PC-3 (cell line): ENCODE measurements at regions not wholly inside any gene's neighbourhood (a gene's known extent, or its start where the extent isn't known, plus 50 kb on each side); places are given as distances from the start of the nearest gene placed in this dataset.

Experiments used
- ATAC-seq: fragments of 200-7000 bp; cut with Tn5 transposase; 2 replicates; pipeline ENCODE4 v1.9.1; 2020; ENCODE audit warnings: mild to moderate bottlenecking, moderate library complexity
- BruUV-seq: library from RNA; stranded (reverse); fragments of 400-500 nt; replicated peaks from 2 replicates; lab custom pipeline; 2021; lab: Mats Ljungman, UMichigan
- CTCF ChIA-PET: fragments of 300-600 bp; sonication (Branson Sonifier 250); formaldehyde crosslinking; loops from one replicate; lab custom pipeline; 2022; ENCODE audit warnings: antibody characterized with exemption; lab: Charles Lee
- POLR2A ChIA-PET: fragments of 300-600 bp; sonication (Branson Sonifier 250); formaldehyde crosslinking; loops from one replicate; lab custom pipeline; 2022; ENCODE audit warnings: antibody characterized with exemption; ENCODE audit not compliant: unreplicated experiment; lab: Charles Lee
- DNase-seq: peaks from one replicate; pipeline ENCODE4 v3.0.0-alpha.2; 2015
- H2AFZ ChIP-seq: fragments of 300-600 bp; sonication (generic); 2 replicates; pipeline ENCODE4 v1.6.0; 2016; ENCODE audit warnings: antibody characterized with exemption, low read length
- H3F3A ChIP-seq: fragments of 300-600 bp; sonication (generic); one replicate; pipeline ENCODE4 v1.6.0; 2017; ENCODE audit warnings: antibody characterized with exemption, low read length, control low read depth, mild to moderate bottlenecking; ENCODE audit not compliant: unreplicated experiment
- H3K27ac ChIP-seq: fragments of 300-600 bp; sonication (generic); 2 replicates; pipeline ENCODE4 v1.5.1; 2016; ENCODE audit warnings: mild to moderate bottlenecking, low read length
- H3K27me3 ChIP-seq: fragments of 300-600 bp; sonication (generic); 2 replicates; pipeline ENCODE4 v1.6.1; 2016; ENCODE audit warnings: low read length, mixed read lengths
- H3K36me3 ChIP-seq: fragments of 300-600 bp; sonication (generic); 2 replicates; pipeline ENCODE4 v1.6.1; 2016; ENCODE audit warnings: low read depth, mixed run types, low read length, mixed read lengths
- H3K4me1 ChIP-seq: fragments of 300-600 bp; sonication (generic); 2 replicates; pipeline ENCODE4 v1.5.1; 2016; ENCODE audit warnings: low read length; ENCODE audit not compliant: insufficient read depth
- H3K4me2 ChIP-seq: fragments of 300-600 bp; sonication (generic); 2 replicates; pipeline ENCODE4 v1.6.0; 2016; ENCODE audit warnings: low read length
- H3K4me3 ChIP-seq: fragments of 300-600 bp; sonication (generic); 2 replicates; pipeline ENCODE4 v1.5.1; 2016; ENCODE audit warnings: mild to moderate bottlenecking, low read length, mixed read lengths
- H3K79me2 ChIP-seq: fragments of 300-600 bp; sonication (generic); 2 replicates; pipeline ENCODE4 v1.6.1; 2017; ENCODE audit warnings: low read length, mixed read lengths
- H3K9ac ChIP-seq: fragments of 300-600 bp; sonication (generic); 2 replicates; pipeline ENCODE4 v1.6.0; 2016; ENCODE audit warnings: mild to moderate bottlenecking, low read length
- H3K9me2 ChIP-seq: fragments of 300-600 bp; sonication (generic); replicated peaks from 2 replicates; pipeline ENCODE4 v1.6.1; 2016; ENCODE audit warnings: mixed run types, low read length, mixed read lengths
- H3K9me3 ChIP-seq: fragments of 300-600 bp; sonication (generic); 2 replicates; pipeline ENCODE4 v1.6.1; 2016; ENCODE audit warnings: low read length, mixed read lengths
- H4K20me1 ChIP-seq: fragments of 300-600 bp; sonication (generic); 2 replicates; pipeline ENCODE4 v1.6.1; 2016; ENCODE audit warnings: low read length, mixed read lengths
- EZH2 ChIP-seq: fragments of 300-600 bp; sonication (generic); IDR thresholded peaks from one replicate; pipeline ENCODE4 v1.6.1; 2017; ENCODE audit warnings: antibody characterized with exemption, mild to moderate bottlenecking, low read length; ENCODE audit not compliant: unreplicated experiment
- EZH2phosphoT487 ChIP-seq: fragments of 300-600 bp; sonication (generic); IDR thresholded peaks from 2 replicates; pipeline ENCODE4 v1.6.1; 2018; ENCODE audit warnings: mild to moderate bottlenecking, antibody characterized with exemption, low read length, borderline replicate concordance
- intact Hi-C: fragments of 100-400 bp; cut with micrococcal nuclease; formaldehyde crosslinking; loops from 2 replicates; pipeline ENCODE4 v1.9.0; 2023
- TF ChIP-seq, protein P1 (sequence below): fragments of 300-600 bp; sonication (generic); conservative IDR thresholded peaks from 2 replicates; pipeline ENCODE4 v1.5.1; 2017; ENCODE audit warnings: antibody characterized with exemption, low read depth, mild to moderate bottlenecking, low read length

DNA sequence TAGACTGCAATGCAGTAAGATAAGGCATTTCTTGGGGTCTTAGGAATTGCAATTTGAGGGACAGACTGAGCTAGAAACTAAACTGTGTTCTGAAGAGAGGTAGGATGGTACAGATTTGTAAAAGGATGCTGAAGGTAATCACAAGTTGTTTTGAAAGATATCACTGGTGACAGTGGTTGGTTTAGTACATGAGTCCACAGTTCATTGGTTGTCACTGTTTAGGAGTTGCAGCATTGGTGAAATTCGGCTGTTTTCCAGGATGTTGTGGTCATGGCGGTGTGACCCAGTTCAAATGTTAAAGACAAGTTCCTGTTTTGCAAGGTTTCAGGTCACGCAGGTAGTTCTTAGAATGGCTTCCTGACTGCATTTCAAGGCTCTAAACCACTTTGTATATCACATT is 292.8 kb upstream of the B3GALT2 start:
- H3K4me1 ChIP-seq: no peaks in the 10 kb centered on the region
- POLR2A ChIA-PET: no interaction called here
- intact Hi-C loops: no loop called here
- H2AFZ ChIP-seq: no peak overlapping the region
- CTCF ChIA-PET: no interaction called here
- H3K27me3 ChIP-seq: no peaks in the 10 kb centered on the region
- H3K36me3 ChIP-seq: no peaks in the 10 kb centered on the region
- no peaks in the 10 kb centered on the region for H3K9me2 ChIP-seq
- H3F3A ChIP-seq: no peaks in the 10 kb centered on the region
- BruUV-seq: no TSS peak
- TF ChIP-seq, protein P1, sequence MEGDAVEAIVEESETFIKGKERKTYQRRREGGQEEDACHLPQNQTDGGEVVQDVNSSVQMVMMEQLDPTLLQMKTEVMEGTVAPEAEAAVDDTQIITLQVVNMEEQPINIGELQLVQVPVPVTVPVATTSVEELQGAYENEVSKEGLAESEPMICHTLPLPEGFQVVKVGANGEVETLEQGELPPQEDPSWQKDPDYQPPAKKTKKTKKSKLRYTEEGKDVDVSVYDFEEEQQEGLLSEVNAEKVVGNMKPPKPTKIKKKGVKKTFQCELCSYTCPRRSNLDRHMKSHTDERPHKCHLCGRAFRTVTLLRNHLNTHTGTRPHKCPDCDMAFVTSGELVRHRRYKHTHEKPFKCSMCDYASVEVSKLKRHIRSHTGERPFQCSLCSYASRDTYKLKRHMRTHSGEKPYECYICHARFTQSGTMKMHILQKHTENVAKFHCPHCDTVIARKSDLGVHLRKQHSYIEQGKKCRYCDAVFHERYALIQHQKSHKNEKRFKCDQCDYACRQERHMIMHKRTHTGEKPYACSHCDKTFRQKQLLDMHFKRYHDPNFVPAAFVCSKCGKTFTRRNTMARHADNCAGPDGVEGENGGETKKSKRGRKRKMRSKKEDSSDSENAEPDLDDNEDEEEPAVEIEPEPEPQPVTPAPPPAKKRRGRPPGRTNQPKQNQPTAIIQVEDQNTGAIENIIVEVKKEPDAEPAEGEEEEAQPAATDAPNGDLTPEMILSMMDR: no peak
- TF ChIP-seq EZH2phosphoT487 (no peak), EZH2 (no peak)
- H4K20me1 ChIP-seq: no peaks in the 10 kb centered on the region
- ATAC-seq (no peak), DNase-seq (no peak)
- H3K9me3 ChIP-seq: no peaks in the 10 kb centered on the region
- H3K9ac ChIP-seq: no peak overlapping the region
- no peaks in the 10 kb centered on the region for H3K79me2 ChIP-seq
- H3K4me2 ChIP-seq: no peak overlapping the region
- no peak overlapping the region for H3K4me3 ChIP-seq
- H3K27ac ChIP-seq: no peak overlapping the region

DNA sequence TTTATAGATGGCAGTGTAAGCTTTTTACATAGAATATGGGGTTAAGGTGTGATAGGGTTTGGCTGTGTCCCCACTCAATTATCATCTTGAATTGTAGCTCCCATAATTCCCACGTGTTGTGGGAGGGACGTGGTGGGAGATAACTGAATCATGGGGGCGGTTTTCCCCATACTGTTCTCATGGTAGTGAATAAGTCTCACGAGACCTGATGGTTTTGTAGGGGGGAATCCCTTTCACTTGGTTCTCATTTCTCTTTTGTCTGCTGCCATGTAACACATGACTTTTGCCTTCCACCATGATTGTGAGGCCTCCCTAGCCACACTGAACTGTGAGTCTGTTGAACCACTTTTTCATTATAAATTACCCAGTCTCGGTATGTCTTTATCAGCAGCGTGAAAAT is 290.3 kb upstream of the B3GALT2 start:
- BruUV-seq: no TSS peak
- no peak overlapping the region for H3K9ac ChIP-seq
- intact Hi-C loops: no loop called here
- H3F3A ChIP-seq: no peaks in the 10 kb centered on the region
- TF ChIP-seq EZH2phosphoT487 (no peak), EZH2 (no peak)
- TF ChIP-seq, protein P1: no peak
- H2AFZ ChIP-seq: no peak overlapping the region
- H3K4me1 ChIP-seq: peaks cover 1% of the 10 kb centered on the region; the same call in 1 of the 2 replicates
- no peak overlapping the region for H3K4me3 ChIP-seq
- ATAC-seq: no peak
- no peaks in the 10 kb centered on the region for H3K9me3 ChIP-seq
- H3K4me2 ChIP-seq: no peak overlapping the region
- no peak for DNase-seq
- no peak overlapping the region for H3K27ac ChIP-seq
- no peaks in the 10 kb centered on the region for H3K27me3 ChIP-seq
- POLR2A ChIA-PET: no interaction called here
- H3K9me2 ChIP-seq: no peaks in the 10 kb centered on the region
- H4K20me1 ChIP-seq: no peaks in the 10 kb centered on the region
- H3K36me3 ChIP-seq: no peaks in the 10 kb centered on the region
- CTCF ChIA-PET: no interaction called here
- no peaks in the 10 kb centered on the region for H3K79me2 ChIP-seq

DNA sequence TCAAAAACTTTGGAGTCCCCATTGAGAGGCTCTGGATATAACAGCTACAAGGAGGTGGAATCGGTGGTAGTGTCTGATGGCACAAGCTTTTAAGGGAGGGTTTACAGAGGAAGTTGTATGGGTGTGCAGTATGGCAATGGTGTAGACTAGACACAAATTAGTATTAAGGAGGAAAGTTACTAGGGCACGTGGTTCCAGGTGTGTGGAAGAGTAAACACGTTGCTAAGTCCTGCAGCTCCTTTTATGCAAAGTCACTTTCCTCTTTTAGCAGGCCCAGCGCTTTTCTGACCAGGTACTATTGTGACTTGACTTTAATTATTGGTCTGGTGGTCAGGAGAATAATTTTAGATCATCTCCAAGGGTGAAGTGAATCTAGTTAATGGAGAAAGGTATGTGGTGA is 287.5 kb upstream of the B3GALT2 start:
- peaks cover 4% of the 10 kb centered on the region; the same call in 1 of the 2 replicates for H3K4me1 ChIP-seq
- H3K9ac ChIP-seq: no peak overlapping the region
- H2AFZ ChIP-seq: no peak overlapping the region
- H3K4me3 ChIP-seq: no peak overlapping the region
- TF ChIP-seq EZH2phosphoT487 (no peak), EZH2 (no peak)
- TF ChIP-seq, protein P1: no peak
- ATAC-seq: no peak
- no peaks in the 10 kb centered on the region for H3K79me2 ChIP-seq
- no peaks in the 10 kb centered on the region for H4K20me1 ChIP-seq
- H3K27ac ChIP-seq: no peak overlapping the region
- no peak overlapping the region for H3K4me2 ChIP-seq
- BruUV-seq: no TSS peak
- no peaks in the 10 kb centered on the region for H3F3A ChIP-seq
- DNase-seq: no peak
- POLR2A ChIA-PET: no interaction called here
- H3K9me3 ChIP-seq: no peaks in the 10 kb centered on the region
- H3K9me2 ChIP-seq: no peaks in the 10 kb centered on the region
- H3K36me3 ChIP-seq: no peaks in the 10 kb centered on the region
- CTCF ChIA-PET: no interaction called here
- no peaks in the 10 kb centered on the region for H3K27me3 ChIP-seq
- intact Hi-C loops: no loop called here
